SK-N-SH treated with all-trans-retinoic acid at 6 μM for 48 hours (cell line): ENCODE measurements at regions not wholly inside any gene's neighbourhood (a gene's known extent, or its start where the extent isn't known, plus 50 kb on each side); places are given as distances from the start of the nearest gene placed in this dataset.

ENCODE experiments used
- ATAC-seq: fragments of 200-7000 bp; cut with Tn5 transposase; 3 replicates; pipeline ENCODE4 v1.9.1; 2020; ENCODE audit warnings: mild to moderate bottlenecking, moderate library complexity
- BACH2 ChIP-seq: fragments of 250-450 bp; sonication (Bioruptor Pico); IDR thresholded peaks from 2 replicates; pipeline ENCODE4 v1.9.0; 2021; ENCODE audit warnings: mild to moderate bottlenecking, borderline replicate concordance
- CREB5 ChIP-seq: fragments of 250-450 bp; sonication (Bioruptor Pico); IDR thresholded peaks from 2 replicates; pipeline ENCODE4 v1.5.1; 2020; ENCODE audit warnings: low read depth, mild to moderate bottlenecking, moderate library complexity
- CSDC2 ChIP-seq: fragments of 250-450 bp; sonication (Bioruptor Pico); IDR thresholded peaks from 2 replicates; pipeline ENCODE4 v1.5.0; 2020; ENCODE audit warnings: mild to moderate bottlenecking, moderate library complexity
- CSRNP3 ChIP-seq: fragments of 250-450 bp; sonication (Bioruptor Pico); IDR thresholded peaks from 2 replicates; pipeline ENCODE4 v1.5.1; 2021; ENCODE audit warnings: mild to moderate bottlenecking, moderate library complexity
- ESRRG ChIP-seq: fragments of 250-450 bp; sonication (Bioruptor Pico); IDR thresholded peaks from 2 replicates; pipeline ENCODE4 v1.6.1; 2021; ENCODE audit warnings: mild to moderate bottlenecking
- GLIS3 ChIP-seq: fragments of 250-450 bp; sonication (Bioruptor Pico); IDR thresholded peaks from 2 replicates; pipeline ENCODE4 v1.5.0; 2020; ENCODE audit warnings: mild to moderate bottlenecking, moderate library complexity
- ISL1 ChIP-seq: fragments of 250-450 bp; sonication (Bioruptor Pico); IDR thresholded peaks from 2 replicates; pipeline ENCODE4 v2.1.2; 2022; ENCODE audit warnings: mild to moderate bottlenecking, moderate library complexity
- OSR1 ChIP-seq: fragments of 250-450 bp; sonication (Bioruptor Pico); IDR thresholded peaks from 2 replicates; pipeline ENCODE4 v1.8.0; 2022; ENCODE audit warnings: moderate library complexity, mild to moderate bottlenecking, inconsistent platforms
- PATZ1 ChIP-seq: fragments of 250-450 bp; sonication (Bioruptor Pico); IDR thresholded peaks from 2 replicates; pipeline ENCODE4 v1.8.0; 2020; ENCODE audit warnings: mild to moderate bottlenecking, moderate library complexity, borderline replicate concordance
- POU6F1 ChIP-seq: fragments of 250-450 bp; sonication (Bioruptor Pico); IDR thresholded peaks from 2 replicates; pipeline ENCODE4 v1.8.0; 2021; ENCODE audit warnings: low read depth, mild to moderate bottlenecking, moderate library complexity, borderline replicate concordance
- PPARA ChIP-seq: fragments of 250-450 bp; sonication (Bioruptor Pico); IDR thresholded peaks from 2 replicates; pipeline ENCODE4 v1.5.0; 2020; ENCODE audit warnings: mild to moderate bottlenecking, borderline replicate concordance
- RARB ChIP-seq: fragments of 250-450 bp; sonication (Bioruptor Pico); IDR thresholded peaks from 2 replicates; pipeline ENCODE4 v1.8.0; 2021; ENCODE audit warnings: mild to moderate bottlenecking, moderate library complexity
- TCF4 ChIP-seq: fragments of 250-450 bp; sonication (Bioruptor Pico); IDR thresholded peaks from 2 replicates; pipeline ENCODE4 v1.8.0; 2021; ENCODE audit warnings: mild to moderate bottlenecking, moderate library complexity, borderline replicate concordance
- TSHZ2 ChIP-seq: fragments of 250-450 bp; sonication (Bioruptor Pico); IDR thresholded peaks from 2 replicates; pipeline ENCODE4 v1.5.0; 2020; ENCODE audit warnings: mild to moderate bottlenecking, moderate library complexity
- ZC3H10 ChIP-seq: fragments of 250-450 bp; sonication (Bioruptor Pico); IDR thresholded peaks from 2 replicates; pipeline ENCODE4 v1.5.1; 2021; ENCODE audit warnings: mild to moderate bottlenecking, moderate library complexity
- ZFP3 ChIP-seq: fragments of 250-450 bp; sonication (Bioruptor Pico); IDR thresholded peaks from 2 replicates; pipeline ENCODE4 v1.5.0; 2020; ENCODE audit warnings: mild to moderate bottlenecking, moderate library complexity
- ZNF565 ChIP-seq: fragments of 450-650 bp; formaldehyde crosslinking; conservative IDR thresholded peaks from 2 replicates; pipeline ENCODE4 v1.5.0; 2020; ENCODE audit warnings: low read depth, mild to moderate bottlenecking, moderate library complexity
- ZNF8 ChIP-seq: fragments of 450-650 bp; formaldehyde crosslinking; IDR thresholded peaks from 2 replicates; pipeline ENCODE4 v1.5.0; 2020; ENCODE audit warnings: mild to moderate bottlenecking, moderate library complexity

GRCh38 chr6:8243475-8243874, 141.1 kb upstream of the EEF1E1 start:
- ATAC-seq: no peak
- TF ChIP-seq PPARA (CRISPR knock-in tag) (no peak), ISL1 (CRISPR knock-in tag) (peak; percentile 77)

- no peak for ATAC-seq
- TF ChIP-seq ZFP3 (no peak), ZNF8 (CRISPR knock-in tag) (no peak), CSDC2 (no peak), ZC3H10 (CRISPR knock-in tag) (no peak), BACH2 (CRISPR knock-in tag) (no peak), OSR1 (CRISPR knock-in tag) (no peak)
Observed at GRCh38 chr6:8242885-8243284, 140.5 kb upstream of the EEF1E1 start.

GRCh38 chr6:8240301-8240700, 138.0 kb upstream of the EEF1E1 start:
- no peak for ATAC-seq
- TF ChIP-seq ZNF8 (CRISPR knock-in tag) (no peak), POU6F1 (no peak), OSR1 (CRISPR knock-in tag) (no peak), ZNF565 (no peak), ISL1 (CRISPR knock-in tag) (peak; percentile 48; the same call in 1 of the 2 replicates), CREB5 (CRISPR knock-in tag) (no peak)
- TF ChIP-seq, all 23 proteins: peak for 1

- TF ChIP-seq ESRRG (peak; percentile 71; the same call in 1 of the 2 replicates), TCF4 (CRISPR knock-in tag) (peak; percentile 91), TSHZ2 (CRISPR knock-in tag) (peak; percentile 81), ISL1 (CRISPR knock-in tag) (peak; percentile 94), CSRNP3 (CRISPR knock-in tag) (peak; percentile 20; the same call in 1 of the 2 replicates), GLIS3 (CRISPR knock-in tag) (peak; percentile 48; the same call in 1 of the 2 replicates), PATZ1 (no peak), RARB (CRISPR knock-in tag) (no peak), ZNF8 (CRISPR knock-in tag) (no peak), ZNF565 (no peak)
- TF ChIP-seq, all 23 proteins: peak for 6
- no peak; the same call in 2 of the 3 replicates for ATAC-seq
Observed at GRCh38 chr6:8238773-8239683, 136.7 kb upstream of the EEF1E1 start.
